ENCODE measurements at regions not wholly inside any gene's neighbourhood (a gene's known extent, or its start where the extent isn't known, plus 50 kb on each side); places are given as distances from the start of the nearest gene placed in this dataset.
"Not testable (repeated sequence)": the region's sequence is repeated elsewhere in the genome, so short reads cannot be mapped to it uniquely, and the experiment has no call there.

DNA sequence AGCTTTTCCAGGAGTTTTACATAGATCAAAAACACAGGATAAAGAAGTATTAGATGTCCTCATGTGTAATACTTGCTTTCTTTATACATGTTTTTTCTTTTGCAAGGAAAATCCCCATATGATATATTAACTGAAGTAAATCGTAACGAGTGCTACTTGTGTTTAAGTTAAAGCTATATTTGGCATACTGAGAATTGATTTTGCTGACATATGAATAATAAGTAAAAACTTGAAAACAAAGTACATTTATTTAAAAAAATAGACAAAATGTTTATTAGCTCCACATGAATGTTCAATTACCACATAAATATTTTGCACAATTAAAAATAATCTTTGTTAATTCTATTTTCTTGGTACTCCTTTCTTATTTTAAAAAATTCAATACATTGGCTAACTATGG is 884.7 kb downstream of the FSTL5 start:
- no peaks in the 10 kb centered on the region for H3K4me1 Mint-ChIP-seq (ENCODE audit: low read depth, unreplicated experiment)
- H3K4me3 Mint-ChIP-seq (ENCODE audit: unreplicated experiment) = no peak overlapping the region
- H3K36me3 Mint-ChIP-seq (ENCODE audit: unreplicated experiment) = peaks cover 9% of the 10 kb centered on the region
- no peaks in the 10 kb centered on the region for H3K27me3 Mint-ChIP-seq (ENCODE audit: unreplicated experiment)
- no peak for DNase-seq
- no peak overlapping the region for H3K27ac Mint-ChIP-seq (ENCODE audit: unreplicated experiment)
- peaks cover 3% of the 10 kb centered on the region for H3K9me3 Mint-ChIP-seq (ENCODE audit: unreplicated experiment)
- TF ChIP-seq, protein P1, sequence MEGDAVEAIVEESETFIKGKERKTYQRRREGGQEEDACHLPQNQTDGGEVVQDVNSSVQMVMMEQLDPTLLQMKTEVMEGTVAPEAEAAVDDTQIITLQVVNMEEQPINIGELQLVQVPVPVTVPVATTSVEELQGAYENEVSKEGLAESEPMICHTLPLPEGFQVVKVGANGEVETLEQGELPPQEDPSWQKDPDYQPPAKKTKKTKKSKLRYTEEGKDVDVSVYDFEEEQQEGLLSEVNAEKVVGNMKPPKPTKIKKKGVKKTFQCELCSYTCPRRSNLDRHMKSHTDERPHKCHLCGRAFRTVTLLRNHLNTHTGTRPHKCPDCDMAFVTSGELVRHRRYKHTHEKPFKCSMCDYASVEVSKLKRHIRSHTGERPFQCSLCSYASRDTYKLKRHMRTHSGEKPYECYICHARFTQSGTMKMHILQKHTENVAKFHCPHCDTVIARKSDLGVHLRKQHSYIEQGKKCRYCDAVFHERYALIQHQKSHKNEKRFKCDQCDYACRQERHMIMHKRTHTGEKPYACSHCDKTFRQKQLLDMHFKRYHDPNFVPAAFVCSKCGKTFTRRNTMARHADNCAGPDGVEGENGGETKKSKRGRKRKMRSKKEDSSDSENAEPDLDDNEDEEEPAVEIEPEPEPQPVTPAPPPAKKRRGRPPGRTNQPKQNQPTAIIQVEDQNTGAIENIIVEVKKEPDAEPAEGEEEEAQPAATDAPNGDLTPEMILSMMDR (IDR thresholded peaks at IDR 0.05; ENCODE audit: partially characterized antibody, unreplicated experiment) = no peak

DNA sequence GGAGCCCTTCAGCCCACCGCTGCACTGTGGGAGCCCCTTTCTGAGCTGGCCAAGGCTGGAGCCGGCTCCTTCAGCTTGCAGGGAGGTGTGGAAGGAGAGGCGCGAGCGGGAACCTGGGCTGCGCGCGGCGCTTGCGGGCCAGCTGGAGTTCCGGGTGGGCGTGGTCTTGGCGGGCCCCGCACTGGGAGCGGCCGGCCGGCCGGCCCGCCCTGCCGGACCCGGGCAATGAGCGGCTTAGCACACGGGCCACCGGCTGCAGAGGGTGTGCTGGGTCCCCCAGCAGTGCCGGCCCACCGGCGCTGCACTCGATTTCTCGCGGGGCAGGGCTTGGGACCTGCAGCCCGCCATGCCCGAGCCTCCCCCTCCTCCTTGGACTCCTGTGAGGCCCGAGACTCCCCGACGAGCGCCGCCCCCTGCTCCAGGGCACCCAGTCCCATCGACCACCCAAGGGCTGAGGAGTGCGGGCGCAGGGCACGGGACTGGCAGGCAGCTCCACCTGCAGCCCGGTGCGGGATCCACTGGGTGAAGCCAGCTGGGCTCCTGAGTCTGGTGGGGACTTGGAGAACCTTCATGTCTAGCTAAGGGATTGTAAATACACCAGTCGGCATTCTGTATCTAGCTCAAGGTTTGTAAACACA is 886.5 kb downstream of the FSTL5 start:
- H3K27me3 Mint-ChIP-seq (ENCODE audit: unreplicated experiment); H3K4me3 Mint-ChIP-seq (ENCODE audit: unreplicated experiment); DNase-seq; H3K9me3 Mint-ChIP-seq (ENCODE audit: unreplicated experiment); H3K36me3 Mint-ChIP-seq (ENCODE audit: unreplicated experiment); H3K4me1 Mint-ChIP-seq (ENCODE audit: low read depth, unreplicated experiment); H3K27ac Mint-ChIP-seq (ENCODE audit: unreplicated experiment): not testable (repeated sequence)

DNA sequence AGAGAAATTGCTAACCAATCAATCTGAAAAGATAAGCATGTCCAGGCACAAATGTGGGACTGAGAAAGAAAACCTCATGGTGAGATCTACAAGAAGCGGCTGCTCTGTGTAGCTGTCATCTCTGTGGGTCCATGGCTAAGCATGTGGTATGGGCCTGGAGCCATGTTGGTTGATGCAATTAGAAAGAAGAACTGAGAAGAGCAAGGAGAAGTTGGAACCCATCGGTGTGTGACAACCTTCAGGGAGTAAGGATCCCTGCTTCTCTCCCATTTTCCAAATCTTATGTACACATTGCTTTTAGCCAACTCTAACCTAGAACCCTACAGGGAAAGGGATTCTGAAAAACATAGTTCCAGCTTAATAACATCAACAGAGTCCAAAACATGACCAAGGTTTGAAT is 890.2 kb downstream of the FSTL5 start:
- no peak for DNase-seq
- H3K4me3 Mint-ChIP-seq (ENCODE audit: unreplicated experiment) = no peak overlapping the region
- H3K4me1 Mint-ChIP-seq (ENCODE audit: low read depth, unreplicated experiment) = no peaks in the 10 kb centered on the region
- H3K36me3 Mint-ChIP-seq (ENCODE audit: unreplicated experiment) = peaks cover 8% of the 10 kb centered on the region
- H3K9me3 Mint-ChIP-seq (ENCODE audit: unreplicated experiment) = peaks cover 3% of the 10 kb centered on the region
- no peak overlapping the region for H3K27ac Mint-ChIP-seq (ENCODE audit: unreplicated experiment)
- TF ChIP-seq, protein P1 (IDR thresholded peaks at IDR 0.05; ENCODE audit: partially characterized antibody, unreplicated experiment) = no peak
- no peaks in the 10 kb centered on the region for H3K27me3 Mint-ChIP-seq (ENCODE audit: unreplicated experiment)

DNA sequence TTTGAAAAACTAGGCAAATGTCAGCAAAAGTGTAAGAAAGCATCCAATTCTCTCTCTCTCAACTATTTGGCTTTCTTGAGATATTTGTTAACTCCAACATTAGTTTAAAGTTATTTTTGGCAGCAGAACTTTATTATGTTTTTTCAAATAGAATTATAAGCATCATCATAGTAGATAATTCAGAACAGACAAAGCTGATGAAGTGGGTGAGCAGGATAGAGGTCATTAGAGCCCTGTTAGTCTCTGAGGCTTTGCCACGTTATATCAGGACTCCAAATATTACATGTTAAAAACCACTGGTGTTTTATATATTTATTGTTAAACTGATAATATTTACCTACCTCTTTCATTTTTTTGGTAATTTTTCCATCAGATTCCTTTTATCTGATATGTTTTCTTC is 903.0 kb downstream of the FSTL5 start:
- peaks cover 6% of the 10 kb centered on the region for H3K36me3 Mint-ChIP-seq (ENCODE audit: unreplicated experiment)
- H3K27me3 Mint-ChIP-seq (ENCODE audit: unreplicated experiment) = no peaks in the 10 kb centered on the region
- H3K4me1 Mint-ChIP-seq (ENCODE audit: low read depth, unreplicated experiment) = no peaks in the 10 kb centered on the region
- TF ChIP-seq, protein P1 (IDR thresholded peaks at IDR 0.05; ENCODE audit: partially characterized antibody, unreplicated experiment) = no peak
- DNase-seq = no peak
- no peak overlapping the region for H3K4me3 Mint-ChIP-seq (ENCODE audit: unreplicated experiment)
- no peaks in the 10 kb centered on the region for H3K9me3 Mint-ChIP-seq (ENCODE audit: unreplicated experiment)
- H3K27ac Mint-ChIP-seq (ENCODE audit: unreplicated experiment) = no peak overlapping the region

DNA sequence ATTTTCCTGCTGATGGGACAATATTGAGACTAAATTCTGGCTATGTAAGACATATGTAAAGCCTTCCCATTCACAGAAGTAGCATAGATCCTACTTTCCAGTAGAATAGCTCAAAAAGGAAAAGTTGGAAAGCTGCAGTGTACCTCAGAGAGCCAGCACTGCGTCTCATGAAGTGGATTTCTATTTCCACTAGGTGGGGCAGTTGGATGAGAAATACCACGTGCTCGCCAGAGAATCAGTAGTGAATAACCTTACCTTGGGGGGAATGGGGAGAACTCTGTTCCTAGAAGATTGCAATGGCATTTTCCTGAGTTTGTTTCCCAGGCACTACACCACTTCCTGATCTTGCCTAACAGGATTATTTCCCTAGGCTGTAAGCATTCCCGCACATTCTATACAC is 907.1 kb downstream of the FSTL5 start:
- TF ChIP-seq, protein P1 (IDR thresholded peaks at IDR 0.05; ENCODE audit: partially characterized antibody, unreplicated experiment) = peak; percentile 40
- no peaks in the 10 kb centered on the region for H3K27me3 Mint-ChIP-seq (ENCODE audit: unreplicated experiment)
- H3K9me3 Mint-ChIP-seq (ENCODE audit: unreplicated experiment) = peaks cover under 1% of the 10 kb centered on the region
- no peaks in the 10 kb centered on the region for H3K4me1 Mint-ChIP-seq (ENCODE audit: low read depth, unreplicated experiment)
- H3K27ac Mint-ChIP-seq (ENCODE audit: unreplicated experiment) = no peak overlapping the region
- no peak for DNase-seq
- no peak overlapping the region for H3K4me3 Mint-ChIP-seq (ENCODE audit: unreplicated experiment)
- H3K36me3 Mint-ChIP-seq (ENCODE audit: unreplicated experiment) = peaks cover 6% of the 10 kb centered on the region

All from glutamatergic neuron (in vitro differentiated cells).